ENCODE measurements at regions not wholly inside any gene's neighbourhood (a gene's known extent, or its start where the extent isn't known, plus 50 kb on each side); places are given as distances from the start of the nearest gene placed in this dataset.

DNA sequence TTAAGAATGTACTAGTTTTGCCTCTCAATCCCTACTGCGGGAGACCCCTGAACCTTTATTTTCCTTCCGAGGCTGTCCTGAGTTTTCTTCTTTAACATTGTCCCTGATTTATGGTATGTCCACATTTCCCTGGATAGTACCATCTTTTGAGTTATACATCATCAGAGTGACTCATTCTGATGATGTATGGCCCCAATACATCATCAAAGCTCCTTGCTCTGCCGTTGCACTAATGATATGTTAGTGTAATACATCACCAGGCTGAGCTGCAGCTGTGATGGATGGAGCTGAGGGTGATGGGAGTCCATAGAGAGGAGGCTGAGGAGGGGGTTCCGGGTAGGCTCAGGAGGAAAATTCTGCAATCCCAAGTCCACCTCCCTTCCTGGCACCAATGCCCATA is 986.5 kb downstream of the KCNMA1 start:
- Histone ChIP-seq H3K9me3 (ENCODE audit: low read length) (no peaks in the 10 kb centered on the region), H3F3A (ENCODE audit: insufficient read depth, low read length) (no peaks in the 10 kb centered on the region), H3K4me1 (ENCODE audit: insufficient read depth, low read length, severe bottlenecking) (no peaks in the 10 kb centered on the region)

DNA sequence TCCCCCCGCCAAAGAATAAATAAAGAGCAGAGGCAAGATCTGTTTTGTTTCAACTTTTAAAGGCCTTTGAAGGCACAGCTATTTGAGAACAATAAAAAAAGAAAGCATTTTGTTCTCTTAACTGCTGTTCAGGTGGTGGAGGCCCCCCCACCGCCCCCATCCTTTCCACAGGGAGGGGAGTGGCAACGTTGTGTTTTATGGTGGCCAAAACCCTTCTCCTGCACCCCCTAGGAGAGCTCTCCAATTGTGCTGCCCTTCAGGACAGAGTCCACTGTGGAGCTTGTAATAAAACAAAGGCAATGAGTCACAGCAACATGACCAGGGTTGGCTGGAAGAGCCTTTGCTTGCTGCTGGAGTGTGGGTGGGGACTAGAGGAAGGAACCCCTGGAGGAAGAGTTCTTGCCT is 987.9 kb downstream of the KCNMA1 start:
- Histone ChIP-seq H3K9me3 (ENCODE audit: low read length) (no peaks in the 10 kb centered on the region), H3K4me1 (ENCODE audit: insufficient read depth, low read length, severe bottlenecking) (no peaks in the 10 kb centered on the region), H3K27me3 (ENCODE audit: insufficient read depth, low read length) (no peaks in the 10 kb centered on the region), H3F3A (ENCODE audit: insufficient read depth, low read length) (no peaks in the 10 kb centered on the region), H3K36me3 (ENCODE audit: insufficient read depth, low read length) (no peaks in the 10 kb centered on the region), H3K27ac (ENCODE audit: low read depth, low read length, poor library complexity, severe bottlenecking) (no peak overlapping the region), H3K9ac (ENCODE audit: low read length) (no peak overlapping the region), H3K4me2 (ENCODE audit: low read length) (no peak overlapping the region), H3K79me2 (ENCODE audit: insufficient read depth, low read length) (no peaks in the 10 kb centered on the region), H2AFZ (ENCODE audit: low read length) (no peak overlapping the region), H4K20me1 (ENCODE audit: insufficient read depth, low read length) (no peaks in the 10 kb centered on the region), H3K4me3 (ENCODE audit: low read depth, low read length, poor library complexity, severe bottlenecking) (no peak overlapping the region), H3K9me2 (ENCODE audit: low read depth, low read length) (no peaks in the 10 kb centered on the region)
- TF ChIP-seq, protein P1, sequence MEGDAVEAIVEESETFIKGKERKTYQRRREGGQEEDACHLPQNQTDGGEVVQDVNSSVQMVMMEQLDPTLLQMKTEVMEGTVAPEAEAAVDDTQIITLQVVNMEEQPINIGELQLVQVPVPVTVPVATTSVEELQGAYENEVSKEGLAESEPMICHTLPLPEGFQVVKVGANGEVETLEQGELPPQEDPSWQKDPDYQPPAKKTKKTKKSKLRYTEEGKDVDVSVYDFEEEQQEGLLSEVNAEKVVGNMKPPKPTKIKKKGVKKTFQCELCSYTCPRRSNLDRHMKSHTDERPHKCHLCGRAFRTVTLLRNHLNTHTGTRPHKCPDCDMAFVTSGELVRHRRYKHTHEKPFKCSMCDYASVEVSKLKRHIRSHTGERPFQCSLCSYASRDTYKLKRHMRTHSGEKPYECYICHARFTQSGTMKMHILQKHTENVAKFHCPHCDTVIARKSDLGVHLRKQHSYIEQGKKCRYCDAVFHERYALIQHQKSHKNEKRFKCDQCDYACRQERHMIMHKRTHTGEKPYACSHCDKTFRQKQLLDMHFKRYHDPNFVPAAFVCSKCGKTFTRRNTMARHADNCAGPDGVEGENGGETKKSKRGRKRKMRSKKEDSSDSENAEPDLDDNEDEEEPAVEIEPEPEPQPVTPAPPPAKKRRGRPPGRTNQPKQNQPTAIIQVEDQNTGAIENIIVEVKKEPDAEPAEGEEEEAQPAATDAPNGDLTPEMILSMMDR (IDR thresholded peaks at IDR 0.05; ENCODE audit: low read length): no peak
- TF ChIP-seq EZH2 (IDR thresholded peaks at IDR 0.05; ENCODE audit: borderline replicate concordance, low read length): no peak

More for the DNA sequence above, 986.5 kb downstream of the KCNMA1 start:
- Histone ChIP-seq H3K4me2 (ENCODE audit: low read length) (no peak overlapping the region), H3K9ac (ENCODE audit: low read length) (no peak overlapping the region), H3K27me3 (ENCODE audit: insufficient read depth, low read length) (no peaks in the 10 kb centered on the region), H3K27ac (ENCODE audit: low read depth, low read length, poor library complexity, severe bottlenecking) (no peak overlapping the region), H4K20me1 (ENCODE audit: insufficient read depth, low read length) (no peaks in the 10 kb centered on the region), H3K36me3 (ENCODE audit: insufficient read depth, low read length) (no peaks in the 10 kb centered on the region), H3K4me3 (ENCODE audit: low read depth, low read length, poor library complexity, severe bottlenecking) (no peak overlapping the region), H2AFZ (ENCODE audit: low read length) (no peak overlapping the region), H3K79me2 (ENCODE audit: insufficient read depth, low read length) (no peaks in the 10 kb centered on the region), H3K9me2 (ENCODE audit: low read depth, low read length) (no peaks in the 10 kb centered on the region)
- TF ChIP-seq, protein P1 (IDR thresholded peaks at IDR 0.05; ENCODE audit: low read length): no peak
- TF ChIP-seq EZH2 (IDR thresholded peaks at IDR 0.05; ENCODE audit: borderline replicate concordance, low read length): no peak

DNA sequence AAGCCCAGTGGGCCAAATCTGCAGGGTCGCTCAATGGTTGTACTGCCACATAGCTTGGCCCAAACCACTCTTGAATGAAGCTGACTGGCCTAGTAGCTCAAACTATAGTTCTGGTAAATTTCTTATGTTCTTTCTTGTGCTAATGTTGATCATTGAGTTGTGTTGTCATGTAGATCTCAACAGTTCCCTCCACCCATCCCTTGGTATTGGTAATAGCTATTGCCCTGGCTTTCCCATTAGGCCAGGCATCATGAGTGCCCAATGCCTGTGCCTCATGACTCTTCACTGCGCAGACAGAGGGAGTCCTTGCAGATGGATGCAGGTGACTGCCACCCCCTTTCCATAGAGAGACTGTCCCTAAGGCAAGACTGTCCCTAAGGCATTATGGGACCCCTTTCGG is 988.4 kb downstream of the KCNMA1 start:
- no peak overlapping the region for H3K4me2 ChIP-seq (ENCODE audit: low read length)

More for the DNA sequence above, 988.4 kb downstream of the KCNMA1 start:
- Histone ChIP-seq H3K4me1 (ENCODE audit: insufficient read depth, low read length, severe bottlenecking) (no peaks in the 10 kb centered on the region), H3K9ac (ENCODE audit: low read length) (no peak overlapping the region), H3K79me2 (ENCODE audit: insufficient read depth, low read length) (no peaks in the 10 kb centered on the region), H3K27ac (ENCODE audit: low read depth, low read length, poor library complexity, severe bottlenecking) (no peak overlapping the region), H3K4me3 (ENCODE audit: low read depth, low read length, poor library complexity, severe bottlenecking) (no peak overlapping the region), H2AFZ (ENCODE audit: low read length) (no peak overlapping the region), H3F3A (ENCODE audit: insufficient read depth, low read length) (no peaks in the 10 kb centered on the region), H4K20me1 (ENCODE audit: insufficient read depth, low read length) (no peaks in the 10 kb centered on the region), H3K9me3 (ENCODE audit: low read length) (no peaks in the 10 kb centered on the region), H3K9me2 (ENCODE audit: low read depth, low read length) (no peaks in the 10 kb centered on the region), H3K27me3 (ENCODE audit: insufficient read depth, low read length) (no peaks in the 10 kb centered on the region), H3K36me3 (ENCODE audit: insufficient read depth, low read length) (no peaks in the 10 kb centered on the region)
- TF ChIP-seq, protein P1 (IDR thresholded peaks at IDR 0.05; ENCODE audit: low read length): no peak
- TF ChIP-seq EZH2 (IDR thresholded peaks at IDR 0.05; ENCODE audit: borderline replicate concordance, low read length): no peak
